Right hindlimb (tissue), 1 donor: ENCODE measurements at regions not wholly inside any gene's neighbourhood (a gene's known extent, or its start where the extent isn't known, plus 50 kb on each side); places are given as distances from the start of the nearest gene placed in this dataset.

Experiments used
- DNase-seq: peaks from one replicate; pipeline ENCODE4 v3.0.0-alpha.2; 2018

- DNase-seq: no peak
These were observed 969.6 kb upstream of the TMEM132C start for GRCh38 chr12:127297327-127297726.

- no peak for DNase-seq
These were observed 966.9 kb upstream of the TMEM132C start for GRCh38 chr12:127300075-127300474.

DNA sequence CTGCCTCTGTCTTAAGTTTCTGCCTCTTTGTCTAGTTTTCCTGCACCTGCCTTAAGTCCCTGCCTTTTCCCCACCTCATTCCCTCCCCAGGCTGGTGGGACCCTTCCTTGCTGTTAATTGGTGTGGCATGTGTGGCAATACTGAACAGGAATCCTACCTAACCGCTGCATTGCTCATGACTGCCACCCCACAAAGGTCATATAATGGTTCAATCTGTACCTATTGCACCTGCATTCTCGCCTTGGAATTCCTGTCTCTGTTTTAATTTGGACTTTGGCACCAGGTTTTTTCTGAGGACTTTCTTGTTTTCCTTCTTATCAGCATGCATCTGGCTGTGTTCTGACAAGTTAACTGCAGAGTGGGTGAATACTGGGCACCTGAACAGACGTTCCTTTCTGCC, 966.2 kb upstream of the TMEM132C start:
- DNase-seq: no peak

DNA sequence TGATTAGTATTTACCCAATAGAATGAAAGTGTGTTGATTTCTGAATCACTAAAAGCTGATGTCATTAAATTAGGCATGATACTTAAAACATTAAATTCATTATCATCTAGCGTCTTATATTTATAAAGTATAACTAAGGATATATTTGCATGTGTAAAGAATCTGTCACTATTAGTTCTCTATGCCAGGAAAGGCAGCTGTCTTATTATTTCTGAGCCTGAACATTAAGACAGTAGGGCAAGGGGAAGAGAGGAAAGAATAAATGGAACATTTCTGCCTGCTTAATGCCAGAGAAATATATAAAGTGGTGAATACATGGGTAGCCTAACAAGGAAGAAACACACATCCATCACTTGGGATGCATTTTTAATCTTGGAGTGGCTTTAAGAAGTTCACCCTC, 965.1 kb upstream of the TMEM132C start:
- no peak for DNase-seq

GRCh38 chr12:127304751-127305725, 961.9 kb upstream of the TMEM132C start:
- DNase-seq: no peak

GRCh38 chr12:127306604-127307215, 960.3 kb upstream of the TMEM132C start:
- no peak for DNase-seq

- no peak for DNase-seq
These were observed 959.4 kb upstream of the TMEM132C start for GRCh38 chr12:127307528-127307927.

GRCh38 chr12:127308148-127308547, 958.8 kb upstream of the TMEM132C start:
- DNase-seq: no peak

GRCh38 chr12:127310548-127310947, 956.4 kb upstream of the TMEM132C start:
- no peak for DNase-seq

GRCh38 chr12:127311720-127312364, 955.1 kb upstream of the TMEM132C start:
- DNase-seq: no peak

DNA sequence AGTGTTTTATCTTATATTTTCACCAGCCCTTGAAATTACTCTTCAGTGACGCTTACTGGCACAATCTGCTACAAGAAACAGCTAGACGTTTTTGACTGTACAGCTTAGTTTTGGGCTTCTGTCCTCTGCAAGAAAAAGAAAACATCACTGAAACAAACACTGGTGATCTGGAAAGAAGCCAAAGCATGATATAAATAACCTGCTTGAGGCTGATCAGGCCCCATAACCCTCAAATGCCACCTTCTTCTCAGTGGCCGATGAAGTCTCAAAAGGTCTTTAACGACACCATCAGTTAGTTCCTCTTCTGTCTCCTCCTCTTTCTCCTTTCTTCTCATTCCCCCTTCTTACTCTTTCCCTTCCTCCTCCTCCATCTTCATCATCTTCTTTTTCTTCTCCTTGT, 942.3 kb upstream of the TMEM132C start:
- no peak for DNase-seq

- no peak for DNase-seq
These were observed 939.0 kb upstream of the TMEM132C start for GRCh38 chr12:127327986-127328385.

GRCh38 chr12:127328867-127329266, 938.1 kb upstream of the TMEM132C start:
- DNase-seq: no peak

- no peak for DNase-seq
These were observed 932.6 kb upstream of the TMEM132C start for GRCh38 chr12:127334365-127334764.

- no peak for DNase-seq
These were observed 931.9 kb upstream of the TMEM132C start for GRCh38 chr12:127334912-127335644.

GRCh38 chr12:127336416-127336815, 930.6 kb upstream of the TMEM132C start:
- DNase-seq: no peak

DNA sequence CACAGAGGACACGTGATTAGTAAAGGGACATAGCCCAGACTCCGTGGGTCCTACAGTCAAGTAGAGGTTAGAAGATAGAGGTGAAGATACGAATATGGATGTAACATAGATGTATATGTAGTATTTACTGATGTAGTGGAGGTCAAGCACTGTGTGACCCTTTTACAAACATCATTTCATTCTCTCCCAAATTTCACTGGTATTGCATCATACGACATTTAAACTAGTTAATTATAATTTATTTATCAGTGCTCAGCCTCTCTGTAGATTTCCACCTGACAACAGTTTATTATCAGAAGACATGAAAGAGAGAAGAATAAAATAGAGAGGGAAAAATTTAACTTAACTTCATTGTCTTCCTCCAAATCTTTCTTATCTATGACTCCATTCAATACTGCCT, 927.9 kb upstream of the TMEM132C start:
- DNase-seq: no peak

GRCh38 chr12:127340381-127340780, 926.6 kb upstream of the TMEM132C start:
- no peak for DNase-seq

GRCh38 chr12:127342861-127343260, 924.1 kb upstream of the TMEM132C start:
- no peak for DNase-seq

DNA sequence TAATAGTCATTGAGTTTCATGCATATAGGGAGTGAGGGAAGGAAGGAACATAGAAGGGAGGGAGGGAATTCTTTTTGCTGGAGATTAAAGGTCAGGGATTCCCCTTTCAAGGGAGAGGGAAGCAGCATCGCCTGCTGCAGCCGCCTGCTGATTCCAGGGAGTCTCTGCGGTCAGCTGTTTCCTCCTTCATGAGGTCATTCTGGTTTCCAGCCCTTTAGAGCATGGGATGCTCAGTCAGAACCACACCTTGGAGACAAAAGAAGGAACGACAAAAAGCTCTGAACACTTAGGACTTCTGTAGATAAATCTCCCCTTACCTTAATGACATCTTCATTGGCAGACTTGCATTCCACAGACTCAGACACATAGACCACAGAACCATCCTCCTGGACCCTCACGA, 923.0 kb upstream of the TMEM132C start:
- DNase-seq: no peak

DNA sequence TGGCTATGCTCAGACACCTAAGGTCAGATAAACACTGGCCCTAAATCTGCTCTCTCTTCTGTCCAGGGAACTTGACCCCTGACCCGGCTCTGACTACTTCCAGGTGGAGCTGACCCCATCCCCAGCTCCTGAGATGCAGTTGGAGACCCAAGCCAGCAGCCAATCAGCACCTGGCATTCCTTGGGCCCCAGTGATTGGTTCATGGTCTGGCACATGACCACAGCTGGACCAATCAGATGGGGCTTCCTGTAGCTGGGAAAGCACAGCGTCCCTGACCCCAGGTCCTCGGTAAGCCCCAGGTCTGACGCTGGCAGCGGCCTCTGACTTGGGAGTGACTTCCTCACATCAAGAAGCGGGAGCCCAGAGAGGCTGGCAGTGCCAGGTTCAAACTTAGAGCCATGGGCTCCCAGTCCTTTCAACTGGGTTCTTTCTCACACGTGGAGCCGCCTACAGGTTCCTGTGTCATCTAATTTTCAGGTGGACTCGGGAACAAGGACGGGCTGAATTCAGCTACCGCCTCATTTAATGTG, 915.4 kb upstream of the TMEM132C start:
- no peak for DNase-seq

DNA sequence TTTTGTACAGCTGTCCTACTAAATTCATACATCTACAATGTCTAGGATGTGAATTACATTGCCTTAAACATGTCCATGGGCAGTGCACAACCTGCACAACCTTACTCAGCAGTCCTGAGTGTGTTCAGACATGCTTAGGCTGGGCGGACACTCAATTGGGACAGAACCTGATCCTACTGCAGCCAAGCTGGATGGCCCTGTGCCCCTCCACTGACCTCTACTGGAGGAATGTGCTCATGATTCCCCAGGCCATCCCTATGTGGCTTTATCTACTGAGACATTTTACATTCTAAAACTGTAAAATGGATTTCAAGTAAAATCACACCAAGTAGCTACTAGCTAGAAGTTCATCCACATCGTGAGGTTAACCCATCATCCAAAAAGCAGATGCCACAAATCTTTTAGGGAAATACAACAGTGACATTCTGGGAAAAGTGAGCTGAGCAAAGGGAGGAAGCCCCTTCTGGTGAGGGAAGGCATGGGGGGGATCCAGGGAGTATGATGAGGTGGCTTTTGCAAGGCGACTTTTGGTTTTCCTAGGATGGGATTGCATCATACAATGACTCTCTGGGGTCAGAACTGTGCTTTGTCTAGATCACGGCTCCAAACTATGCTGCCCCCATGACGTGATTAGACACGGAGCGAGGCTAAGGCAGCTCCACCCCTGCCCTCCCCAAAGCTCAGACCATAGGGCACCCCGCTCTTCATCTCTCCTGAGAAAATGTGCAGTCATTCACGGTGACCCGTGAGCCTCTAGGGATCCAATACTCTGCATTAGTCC, 911.7 kb upstream of the TMEM132C start:
- no peak for DNase-seq
